ENCODE measurements at regions not wholly inside any gene's neighbourhood (a gene's known extent, or its start where the extent isn't known, plus 50 kb on each side); places are given as distances from the start of the nearest gene placed in this dataset.
A peak's percentile ranks its signal among the peaks of the same experiment; 100 is the strongest.

DNA sequence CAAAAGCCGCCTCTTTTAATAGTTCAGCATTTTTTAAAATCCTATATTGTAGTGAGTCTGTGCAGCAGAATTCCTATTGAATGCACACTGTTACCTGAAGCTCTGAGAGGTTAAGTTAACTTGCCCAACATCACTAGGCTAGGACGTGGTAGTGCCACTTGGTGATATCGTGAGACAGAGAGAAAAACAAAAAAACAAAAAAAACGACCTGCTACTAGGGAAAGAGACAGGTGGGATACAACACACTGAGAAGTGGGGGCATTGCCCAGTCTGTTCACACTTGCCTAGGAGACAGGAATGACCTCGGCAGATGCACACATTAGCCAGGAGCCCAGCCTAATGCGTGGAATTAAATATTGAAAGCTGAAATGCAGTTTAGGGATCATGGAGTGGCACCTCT is 129.7 kb upstream of the CCND2 start:
- TF ChIP-seq CTCF (IDR thresholded peaks at IDR 0.05; ENCODE audit: low read length) = peak; percentile 49
- no peak for TF ChIP-seq EZH2 (IDR thresholded peaks at IDR 0.05; ENCODE audit: borderline replicate concordance, low read length)

All from OCI-LY1 (cell line).